ENCODE measurements at regions not wholly inside any gene's neighbourhood (a gene's known extent, or its start where the extent isn't known, plus 50 kb on each side); places are given as distances from the start of the nearest gene placed in this dataset.

- TF ChIP-seq, protein P1, sequence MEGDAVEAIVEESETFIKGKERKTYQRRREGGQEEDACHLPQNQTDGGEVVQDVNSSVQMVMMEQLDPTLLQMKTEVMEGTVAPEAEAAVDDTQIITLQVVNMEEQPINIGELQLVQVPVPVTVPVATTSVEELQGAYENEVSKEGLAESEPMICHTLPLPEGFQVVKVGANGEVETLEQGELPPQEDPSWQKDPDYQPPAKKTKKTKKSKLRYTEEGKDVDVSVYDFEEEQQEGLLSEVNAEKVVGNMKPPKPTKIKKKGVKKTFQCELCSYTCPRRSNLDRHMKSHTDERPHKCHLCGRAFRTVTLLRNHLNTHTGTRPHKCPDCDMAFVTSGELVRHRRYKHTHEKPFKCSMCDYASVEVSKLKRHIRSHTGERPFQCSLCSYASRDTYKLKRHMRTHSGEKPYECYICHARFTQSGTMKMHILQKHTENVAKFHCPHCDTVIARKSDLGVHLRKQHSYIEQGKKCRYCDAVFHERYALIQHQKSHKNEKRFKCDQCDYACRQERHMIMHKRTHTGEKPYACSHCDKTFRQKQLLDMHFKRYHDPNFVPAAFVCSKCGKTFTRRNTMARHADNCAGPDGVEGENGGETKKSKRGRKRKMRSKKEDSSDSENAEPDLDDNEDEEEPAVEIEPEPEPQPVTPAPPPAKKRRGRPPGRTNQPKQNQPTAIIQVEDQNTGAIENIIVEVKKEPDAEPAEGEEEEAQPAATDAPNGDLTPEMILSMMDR (conservative IDR thresholded peaks at IDR 0.05), result no peak
- TF ChIP-seq EZH2 (IDR thresholded peaks at IDR 0.05; ENCODE audit: low read depth), result no peak
Observed at GRCh38 chr1:189616893-189617292, 860.8 kb downstream of the BRINP3 start.

All from PC-9 (cell line).